NCI-H2107 (cell line): ENCODE measurements at regions not wholly inside any gene's neighbourhood (a gene's known extent, or its start where the extent isn't known, plus 50 kb on each side); places are given as distances from the start of the nearest gene placed in this dataset.
"Not testable (repeated sequence)": the region's sequence is repeated elsewhere in the genome, so short reads cannot be mapped to it uniquely, and the experiment has no call there.

Experiments used
- DNase-seq: peaks from one replicate; lab custom pipeline; 2025; lab: John Stamatoyannopoulos, UW

- DNase-seq, result no peak
Measured at GRCh38 chr7:79548727-79549126, 95.3 kb upstream of the MAGI2 start.

- no peak for DNase-seq
Measured at GRCh38 chr7:79547132-79547531, 93.7 kb upstream of the MAGI2 start.

GRCh38 chr7:79540592-79540991 is 87.1 kb upstream of the MAGI2 start:
- DNase-seq, result no peak

GRCh38 chr7:79534128-79534527 is 80.7 kb upstream of the MAGI2 start:
- DNase-seq, result no peak

- DNase-seq, result no peak
Measured at GRCh38 chr7:79531905-79532664, 78.6 kb upstream of the MAGI2 start.

GRCh38 chr7:79531116-79531515 is 77.6 kb upstream of the MAGI2 start:
- peak; percentile 4 for DNase-seq

GRCh38 chr7:79529881-79530235 is 76.4 kb upstream of the MAGI2 start:
- no peak for DNase-seq

GRCh38 chr7:79529214-79529880 is 75.9 kb upstream of the MAGI2 start:
- DNase-seq, result no peak

- peak; percentile 9 for DNase-seq
Measured at GRCh38 chr7:79528421-79528820, 75.0 kb upstream of the MAGI2 start.

GRCh38 chr7:79524048-79524447 is 70.6 kb upstream of the MAGI2 start:
- no peak for DNase-seq

- no peak for DNase-seq
Measured at GRCh38 chr7:79523436-79523835, 70.0 kb upstream of the MAGI2 start.

GRCh38 chr7:79520543-79520942 is 67.1 kb upstream of the MAGI2 start:
- DNase-seq, result no peak

- DNase-seq, result no peak
Measured at GRCh38 chr7:79515358-79515757, 61.9 kb upstream of the MAGI2 start.

GRCh38 chr7:79513261-79513660 is 59.8 kb upstream of the MAGI2 start:
- DNase-seq, result no peak

GRCh38 chr7:79512261-79512660 is 58.8 kb upstream of the MAGI2 start:
- DNase-seq, result no peak

GRCh38 chr7:79511056-79511455 is 57.6 kb upstream of the MAGI2 start:
- DNase-seq, result not testable (repeated sequence)

- DNase-seq, result no peak
Measured at GRCh38 chr7:79507131-79507530, 53.7 kb upstream of the MAGI2 start.

- no peak for DNase-seq
Measured at GRCh38 chr7:79506481-79506880, 53.0 kb upstream of the MAGI2 start.

- DNase-seq, result no peak
Measured at GRCh38 chr7:79504607-79505389, 51.3 kb upstream of the MAGI2 start.
